Muscle of leg (tissue), 3 donors: ENCODE measurements at regions not wholly inside any gene's neighbourhood (a gene's known extent, or its start where the extent isn't known, plus 50 kb on each side); places are given as distances from the start of the nearest gene placed in this dataset.

Experiments used
- DNase-seq: peaks from one replicate; pipeline ENCODE4 v3.0.0; 2013
- H3K27ac ChIP-seq: one replicate; pipeline ENCODE4 v1.5.1; 2013; ENCODE audit warnings: mild to moderate bottlenecking, low read length, control low read depth
- H3K27me3 ChIP-seq: one replicate; pipeline ENCODE4 v1.6.1; 2013; ENCODE audit warnings: low read length; ENCODE audit not compliant: control insufficient read depth, insufficient read depth
- H3K36me3 ChIP-seq: one replicate; pipeline ENCODE4 v1.6.1; 2013; ENCODE audit warnings: low read length; ENCODE audit not compliant: control insufficient read depth, insufficient read depth
- H3K4me1 ChIP-seq: one replicate; pipeline ENCODE4 v1.6.1; 2013; ENCODE audit warnings: low read length; ENCODE audit not compliant: control insufficient read depth, insufficient read depth
- H3K4me3 ChIP-seq: one replicate; pipeline ENCODE4 v1.5.1; 2013; ENCODE audit warnings: low read length, control low read depth
- H3K9me3 ChIP-seq: replicated peaks from 2 replicates; pipeline ENCODE4 v1.6.1; 2013; ENCODE audit warnings: low read depth, low read length; ENCODE audit not compliant: control insufficient read depth
- WGBS: methylation state at CpG from one replicate; pipeline ENCODE4 v1.1.5; 2013; ENCODE audit warnings: missing lambda C conversion rate; ENCODE audit not compliant: insufficient coverage; 5-methylcytosine and 5-hydroxymethylcytosine counted together

- peaks cover 2% of the 10 kb centered on the region for H3K4me1 ChIP-seq
- DNase-seq: no peak
- WGBS: 94% methylated on average over 2 of the region's 2 CpGs
- H3K27me3 ChIP-seq: no peaks in the 10 kb centered on the region
- no peaks in the 10 kb centered on the region for H3K36me3 ChIP-seq
- no peaks in the 10 kb centered on the region for H3K9me3 ChIP-seq
- H3K4me3 ChIP-seq: no peak overlapping the region
- no peak overlapping the region for H3K27ac ChIP-seq
These were observed 253.1 kb upstream of the LYZL1 start for GRCh38 chr10:29035721-29036120.

GRCh38 chr10:29037348-29038113, 251.3 kb upstream of the LYZL1 start:
- WGBS: 80% methylated on average over 2 of the region's 12 CpGs
- no peak for DNase-seq

GRCh38 chr10:29039091-29039490, 249.8 kb upstream of the LYZL1 start:
- no peaks in the 10 kb centered on the region for H3K9me3 ChIP-seq
- DNase-seq: no peak
- no peaks in the 10 kb centered on the region for H3K36me3 ChIP-seq
- H3K27ac ChIP-seq: no peak overlapping the region
- WGBS: 27% methylated on average over 2 of the region's 5 CpGs
- no peak overlapping the region for H3K4me3 ChIP-seq
- H3K4me1 ChIP-seq: peaks cover 2% of the 10 kb centered on the region
- H3K27me3 ChIP-seq: no peaks in the 10 kb centered on the region

More at GRCh38 chr10:29037348-29038113, 251.3 kb upstream of the LYZL1 start:
- Histone ChIP-seq H3K27ac (no peak overlapping the region), H3K9me3 (no peaks in the 10 kb centered on the region), H3K36me3 (no peaks in the 10 kb centered on the region), H3K4me3 (no peak overlapping the region), H3K4me1 (peaks cover 2% of the 10 kb centered on the region), H3K27me3 (no peaks in the 10 kb centered on the region)

- Histone ChIP-seq H3K4me3 (no peak overlapping the region), H3K4me1 (peaks cover 2% of the 10 kb centered on the region), H3K36me3 (no peaks in the 10 kb centered on the region), H3K27ac (no peak overlapping the region), H3K9me3 (no peaks in the 10 kb centered on the region), H3K27me3 (no peaks in the 10 kb centered on the region)
- no CpG with 5 or more reads among the region's 2 CpGs for WGBS
- peak; percentile 37 for DNase-seq
These were observed 249.1 kb upstream of the LYZL1 start for GRCh38 chr10:29039677-29040189.

GRCh38 chr10:29041616-29042015, 247.3 kb upstream of the LYZL1 start:
- peaks cover 2% of the 10 kb centered on the region for H3K4me1 ChIP-seq
- WGBS: 27% methylated on average over 3 of the region's 7 CpGs
- peak; percentile 24 for DNase-seq
- no peaks in the 10 kb centered on the region for H3K9me3 ChIP-seq
- H3K27ac ChIP-seq: no peak overlapping the region
- H3K4me3 ChIP-seq: no peak overlapping the region
- no peaks in the 10 kb centered on the region for H3K36me3 ChIP-seq
- H3K27me3 ChIP-seq: no peaks in the 10 kb centered on the region

- WGBS: no CpG with 5 or more reads among the region's 1 CpG
- Histone ChIP-seq H3K9me3 (no peaks in the 10 kb centered on the region), H3K36me3 (no peaks in the 10 kb centered on the region), H3K4me3 (no peak overlapping the region), H3K27me3 (no peaks in the 10 kb centered on the region), H3K4me1 (no peaks in the 10 kb centered on the region), H3K27ac (no peak overlapping the region)
- no peak for DNase-seq
These were observed 240.4 kb upstream of the LYZL1 start for GRCh38 chr10:29048506-29048905.

GRCh38 chr10:29050081-29050480, 238.8 kb upstream of the LYZL1 start:
- H3K27me3 ChIP-seq: no peaks in the 10 kb centered on the region
- no peaks in the 10 kb centered on the region for H3K4me1 ChIP-seq
- H3K9me3 ChIP-seq: no peaks in the 10 kb centered on the region
- no peak overlapping the region for H3K4me3 ChIP-seq
- no peak overlapping the region for H3K27ac ChIP-seq
- no peak for DNase-seq
- WGBS: no CpG with 5 or more reads among the region's 3 CpGs
- no peaks in the 10 kb centered on the region for H3K36me3 ChIP-seq

GRCh38 chr10:29055101-29055500, 233.8 kb upstream of the LYZL1 start:
- no peak overlapping the region for H3K4me3 ChIP-seq
- H3K9me3 ChIP-seq: no peaks in the 10 kb centered on the region
- peaks cover 3% of the 10 kb centered on the region for H3K4me1 ChIP-seq
- WGBS: no CpG with 5 or more reads among the region's 2 CpGs
- DNase-seq: no peak
- H3K27me3 ChIP-seq: no peaks in the 10 kb centered on the region
- H3K36me3 ChIP-seq: no peaks in the 10 kb centered on the region
- no peak overlapping the region for H3K27ac ChIP-seq

- WGBS: 71% methylated on average over 1 of the region's 2 CpGs
- Histone ChIP-seq H3K4me1 (peaks cover 3% of the 10 kb centered on the region), H3K36me3 (no peaks in the 10 kb centered on the region), H3K27ac (no peak overlapping the region), H3K9me3 (no peaks in the 10 kb centered on the region), H3K4me3 (no peak overlapping the region), H3K27me3 (no peaks in the 10 kb centered on the region)
- DNase-seq: peak; percentile 62
These were observed 232.1 kb upstream of the LYZL1 start for GRCh38 chr10:29056729-29057128.

GRCh38 chr10:29057822-29058331, 231.0 kb upstream of the LYZL1 start:
- Histone ChIP-seq H3K4me3 (no peak overlapping the region), H3K36me3 (no peaks in the 10 kb centered on the region), H3K27ac (no peak overlapping the region), H3K27me3 (no peaks in the 10 kb centered on the region), H3K9me3 (no peaks in the 10 kb centered on the region), H3K4me1 (peaks cover 3% of the 10 kb centered on the region)
- 60% methylated on average over 1 of the region's 4 CpGs for WGBS
- peak; percentile 23 for DNase-seq
